B cell (primary cell): ENCODE measurements at regions not wholly inside any gene's neighbourhood (a gene's known extent, or its start where the extent isn't known, plus 50 kb on each side); places are given as distances from the start of the nearest gene placed in this dataset.

Source experiments
- ATAC-seq: fragments of 200-7000 bp; cut with Tn5 transposase; one replicate; pipeline ENCODE4 v1.10.0; 2021; ENCODE audit warnings: low read depth, mild to moderate bottlenecking, moderate number of reproducible peaks, moderate library complexity
- CTCF ChIA-PET: fragments of 350-600 bp; sonication (Branson Sonifier 250); formaldehyde crosslinking; loops from one replicate; lab custom pipeline; 2021; ENCODE audit warnings: antibody characterized with exemption, inconsistent platforms; lab: Charles Lee
- POLR2A ChIA-PET: fragments of 350-600 bp; sonication (Branson Sonifier 250); formaldehyde crosslinking; loops from one replicate; lab custom pipeline; 2021; ENCODE audit warnings: antibody characterized with exemption; lab: Charles Lee
- DNase-seq: peaks from one replicate; pipeline ENCODE4 v3.0.0; 2013
- H2AFZ ChIP-seq: 2 replicates; pipeline ENCODE4 v1.6.1; 2012; ENCODE audit warnings: mild to moderate bottlenecking, low read depth, low read length; ENCODE audit not compliant: insufficient read depth, poor library complexity, severe bottlenecking
- H3K27ac ChIP-seq, 2 donors: 1 replicate in 1 of 2; 2 replicates in 1 of 2; pipeline ENCODE4 v1.5.1; 2012 to 2013; ENCODE audit warnings: low read length in 2 of 2, mild to moderate bottlenecking in 2 of 2, moderate library complexity in 1 of 2
- H3K27me3 ChIP-seq, 4 experiments: fragments of 200-600 bp in 1 of 4; sonication (generic) in 1 of 4; replicated peaks in 1 of 4; 1 replicate in 2 of 4; 2 replicates in 2 of 4; pipeline versions ENCODE4 v1.6.1 to v1.7.0; 2013 to 2016; ENCODE audit warnings: low read length in 3 of 4, mild to moderate bottlenecking in 2 of 4, mixed read lengths in 1 of 4, moderate library complexity in 1 of 4; ENCODE audit not compliant: insufficient read depth in 4 of 4, control insufficient read depth in 3 of 4; ENCODE audit errors: control extremely low read depth in 1 of 4
- H3K36me3 ChIP-seq, 2 experiments: replicated peaks in 1 of 2; 1 replicate in 1 of 2; 2 replicates in 1 of 2; pipeline versions ENCODE4 v1.6.1 to v1.7.1; 2013; ENCODE audit warnings: low read length in 1 of 2; ENCODE audit not compliant: insufficient read depth in 2 of 2, control insufficient read depth in 1 of 2; ENCODE audit errors: control extremely low read depth in 1 of 2, extremely low read depth in 1 of 2
- H3K4me1 ChIP-seq, 2 donors: fragments of 200-600 bp in 1 of 2; sonication (generic) in 1 of 2; 1 replicate in 1 of 2; 2 replicates in 1 of 2; pipeline versions ENCODE4 v1.5.1 to v1.6.1; 2013 to 2017; ENCODE audit warnings: low read length in 2 of 2; ENCODE audit not compliant: control insufficient read depth in 2 of 2, insufficient read depth in 2 of 2
- H3K4me2 ChIP-seq: replicated peaks from 2 replicates; pipeline ENCODE3; 2012; ENCODE audit warnings: mild to moderate bottlenecking, low read depth, low read length; ENCODE audit not compliant: poor library complexity, severe bottlenecking
- H3K4me3 ChIP-seq, 5 experiments: fragments of 200-600 bp in 1 of 5; sonication (generic) in 1 of 5; 1 replicate in 3 of 5; 2 replicates in 2 of 5; pipeline versions ENCODE4 v1.5.1 to v1.7.0; 2011 to 2016; ENCODE audit warnings: low read length in 4 of 5, mild to moderate bottlenecking in 4 of 5, low read depth in 2 of 5, control low read depth in 1 of 5, moderate library complexity in 1 of 5; ENCODE audit not compliant: insufficient read depth in 1 of 5; ENCODE audit errors: control extremely low read depth in 1 of 5, extremely low read depth in 1 of 5
- H3K79me2 ChIP-seq: fragments of 200-600 bp; sonication (generic); one replicate; pipeline ENCODE4 v1.6.0; 2016; ENCODE audit warnings: low read length; ENCODE audit not compliant: control insufficient read depth, insufficient read depth
- H3K9ac ChIP-seq: fragments of 200-600 bp; sonication (generic); 2 replicates; pipeline ENCODE4 v1.6.1; 2017; ENCODE audit warnings: mild to moderate bottlenecking, low read length, moderate library complexity
- H3K9me3 ChIP-seq, 3 donors: one replicate each; pipeline versions ENCODE4 v1.6.1 to v1.7.1; 2013; ENCODE audit warnings: low read length in 2 of 3; ENCODE audit not compliant: control insufficient read depth in 2 of 3, insufficient read depth in 1 of 3; ENCODE audit errors: control extremely low read depth in 1 of 3
- H4K20me1 ChIP-seq: 2 replicates; pipeline ENCODE4 v1.6.0; 2012; ENCODE audit warnings: mild to moderate bottlenecking, low read length; ENCODE audit not compliant: insufficient read depth, control insufficient read depth, poor library complexity, severe bottlenecking
- H3K27ac Mint-ChIP-seq: one replicate; pipeline ENCODE4 v1.8.0; 2021; ENCODE audit warnings: mixed read lengths
- H3K27me3 Mint-ChIP-seq: one replicate; pipeline ENCODE4 v1.8.0; 2021; ENCODE audit warnings: mixed read lengths
- H3K4me1 Mint-ChIP-seq: one replicate; pipeline ENCODE4 v1.8.0; 2021; ENCODE audit warnings: mixed read lengths
- H3K4me3 Mint-ChIP-seq: one replicate; pipeline ENCODE4 v1.8.0; 2021; ENCODE audit warnings: mixed read lengths
- H3K9me3 Mint-ChIP-seq: one replicate; pipeline ENCODE4 v1.8.0; 2022; ENCODE audit warnings: mixed read lengths; ENCODE audit not compliant: insufficient read depth
- EZH2 ChIP-seq: IDR thresholded peaks from 2 replicates; pipeline ENCODE4 v1.6.1; 2012; ENCODE audit warnings: borderline replicate concordance, low read depth, mild to moderate bottlenecking, moderate library complexity, low read length; ENCODE audit not compliant: insufficient read depth, poor library complexity, severe bottlenecking
- WGBS: methylation state at CpG from one replicate; pipeline ENCODE4 v1.1.5; 2013; ENCODE audit warnings: missing lambda C conversion rate; ENCODE audit not compliant: insufficient coverage; 5-methylcytosine and 5-hydroxymethylcytosine counted together
- intact Hi-C: fragments of 100-400 bp; cut with micrococcal nuclease; formaldehyde crosslinking; loops from one replicate; pipeline ENCODE4 v1.10.0; 2022
- TF ChIP-seq, protein P1 (sequence below): fragments of 200-600 bp; IDR thresholded peaks from one replicate; pipeline ENCODE4 v1.8.0; 2022; ENCODE audit warnings: antibody characterized with exemption, mild to moderate bottlenecking

DNA sequence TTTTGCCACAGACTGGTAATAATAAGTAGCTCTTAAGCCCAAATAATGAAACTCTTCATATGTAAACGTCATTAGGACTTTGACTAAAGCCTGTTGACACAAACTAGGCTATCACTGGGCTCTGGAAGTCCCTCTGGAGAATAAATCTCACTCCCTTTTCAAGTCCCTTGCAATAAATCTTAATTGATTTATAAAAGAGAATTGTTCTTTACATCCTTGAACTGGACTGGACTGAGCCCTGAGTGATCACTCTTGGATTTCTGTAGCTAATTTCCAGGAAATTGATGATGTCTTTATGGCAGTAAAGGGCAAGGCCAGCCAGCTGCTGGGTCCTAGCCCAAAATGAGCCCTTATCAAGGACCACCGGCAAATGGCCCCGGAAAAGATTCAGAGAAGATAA is 1162.7 kb downstream of the BCL11B start:
- no peaks in the 10 kb centered on the region for H3K79me2 ChIP-seq
- no peaks in the 10 kb centered on the region for H3K36me3 ChIP-seq
- DNase-seq (no peak), ATAC-seq (no peak)
- Mint-ChIP-seq H3K9me3 (peaks cover 2% of the 10 kb centered on the region), H3K4me1 (no peaks in the 10 kb centered on the region), H3K27ac (no peak overlapping the region), H3K4me3 (no peak overlapping the region), H3K27me3 (no peaks in the 10 kb centered on the region)
- intact Hi-C loops = no loop called here
- H3K9ac ChIP-seq = no peak overlapping the region
- ChIA-PET POLR2A (no interaction called here), CTCF (no interaction called here)
- H2AFZ ChIP-seq = no peak overlapping the region
- H3K4me1 ChIP-seq = no peaks in the 10 kb centered on the region
- H4K20me1 ChIP-seq = no peaks in the 10 kb centered on the region
- 87% methylated on average over 2 of the region's 3 CpGs for WGBS
- H3K9me3 ChIP-seq = no peaks in the 10 kb centered on the region
- TF ChIP-seq, protein P1, sequence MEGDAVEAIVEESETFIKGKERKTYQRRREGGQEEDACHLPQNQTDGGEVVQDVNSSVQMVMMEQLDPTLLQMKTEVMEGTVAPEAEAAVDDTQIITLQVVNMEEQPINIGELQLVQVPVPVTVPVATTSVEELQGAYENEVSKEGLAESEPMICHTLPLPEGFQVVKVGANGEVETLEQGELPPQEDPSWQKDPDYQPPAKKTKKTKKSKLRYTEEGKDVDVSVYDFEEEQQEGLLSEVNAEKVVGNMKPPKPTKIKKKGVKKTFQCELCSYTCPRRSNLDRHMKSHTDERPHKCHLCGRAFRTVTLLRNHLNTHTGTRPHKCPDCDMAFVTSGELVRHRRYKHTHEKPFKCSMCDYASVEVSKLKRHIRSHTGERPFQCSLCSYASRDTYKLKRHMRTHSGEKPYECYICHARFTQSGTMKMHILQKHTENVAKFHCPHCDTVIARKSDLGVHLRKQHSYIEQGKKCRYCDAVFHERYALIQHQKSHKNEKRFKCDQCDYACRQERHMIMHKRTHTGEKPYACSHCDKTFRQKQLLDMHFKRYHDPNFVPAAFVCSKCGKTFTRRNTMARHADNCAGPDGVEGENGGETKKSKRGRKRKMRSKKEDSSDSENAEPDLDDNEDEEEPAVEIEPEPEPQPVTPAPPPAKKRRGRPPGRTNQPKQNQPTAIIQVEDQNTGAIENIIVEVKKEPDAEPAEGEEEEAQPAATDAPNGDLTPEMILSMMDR = no peak
- TF ChIP-seq EZH2 = no peak
- H3K27ac ChIP-seq = no peak overlapping the region
- H3K27me3 ChIP-seq = no peaks in the 10 kb centered on the region
- no peak overlapping the region for H3K4me3 ChIP-seq
- no peak overlapping the region for H3K4me2 ChIP-seq

DNA sequence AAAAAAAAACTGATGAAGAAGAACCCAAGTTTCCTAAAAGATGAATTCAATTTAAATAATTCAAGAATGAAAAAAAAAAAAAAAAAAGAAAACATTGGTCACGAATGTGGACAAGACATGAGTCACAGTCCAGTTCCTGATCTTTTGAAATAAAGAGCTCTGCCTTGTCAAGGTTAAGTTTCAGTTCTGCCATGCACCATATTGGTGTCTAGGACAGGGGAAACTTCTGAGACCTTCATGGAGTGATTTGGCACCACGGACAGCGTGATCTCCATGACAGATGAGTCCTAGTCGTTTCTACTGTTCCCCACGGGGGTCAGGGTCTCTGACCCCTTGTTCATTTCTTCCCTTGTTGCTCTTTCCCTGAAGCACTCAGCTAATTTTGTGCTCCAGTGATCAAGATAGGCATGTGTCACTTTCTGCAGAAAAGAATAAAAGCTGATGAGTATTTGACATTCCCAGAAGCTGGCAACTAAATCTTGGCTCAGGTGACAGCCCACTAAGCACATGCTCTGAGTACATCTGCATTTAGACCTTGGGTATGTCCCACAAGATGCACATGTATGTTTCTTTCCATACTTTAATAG is 1159.7 kb downstream of the BCL11B start:
- POLR2A ChIA-PET = no interaction called here
- Mint-ChIP-seq H3K27me3 (no peaks in the 10 kb centered on the region), H3K27ac (no peak overlapping the region), H3K4me3 (no peak overlapping the region), H3K9me3 (peaks cover 2% of the 10 kb centered on the region), H3K4me1 (no peaks in the 10 kb centered on the region)
- no peaks in the 10 kb centered on the region for H3K36me3 ChIP-seq
- TF ChIP-seq, protein P1 = no peak
- no peak for TF ChIP-seq EZH2
- H3K4me3 ChIP-seq = no peak overlapping the region
- CTCF ChIA-PET = no interaction called here
- ATAC-seq = no peak
- no peaks in the 10 kb centered on the region for H4K20me1 ChIP-seq
- intact Hi-C loops = no loop called here
- DNase-seq = no peak
- H3K9ac ChIP-seq = no peak overlapping the region
- no peaks in the 10 kb centered on the region for H3K27me3 ChIP-seq
- peaks cover 0 to 6% (median 0%) of the 10 kb centered on the region in 3 donors for H3K9me3 ChIP-seq
- H3K4me1 ChIP-seq = no peaks in the 10 kb centered on the region
- H3K4me2 ChIP-seq = no peak overlapping the region
- no peak overlapping the region for H3K27ac ChIP-seq
- no peaks in the 10 kb centered on the region for H3K79me2 ChIP-seq
- no peak overlapping the region for H2AFZ ChIP-seq
- 73% methylated on average over 5 of the region's 5 CpGs for WGBS
